SK-N-SH (cell line): ENCODE measurements at regions not wholly inside any gene's neighbourhood (a gene's known extent, or its start where the extent isn't known, plus 50 kb on each side); places are given as distances from the start of the nearest gene placed in this dataset.

ENCODE experiments used
- ELF1 ChIP-seq: IDR thresholded peaks from 2 replicates; pipeline ENCODE4 v1.4.0; 2012
- SMC3 ChIP-seq: IDR thresholded peaks from 2 replicates; pipeline ENCODE4 v1.6.1; 2012; ENCODE audit warnings: low read depth, low read length, improper control_type of control experiment
- TF ChIP-seq, protein P1 (sequence below): fragments of 150-350 bp; IDR thresholded peaks from 2 replicates; pipeline ENCODE4 v1.6.1; 2017; ENCODE audit warnings: antibody characterized with exemption, low read length, low read depth, borderline replicate concordance
- TF ChIP-seq, protein P2 (sequence below): fragments of 200-600 bp; sonication (generic); IDR thresholded peaks from 2 replicates; pipeline ENCODE4 v1.6.1; 2017; ENCODE audit warnings: antibody characterized with exemption, mild to moderate bottlenecking, moderate library complexity

DNA sequence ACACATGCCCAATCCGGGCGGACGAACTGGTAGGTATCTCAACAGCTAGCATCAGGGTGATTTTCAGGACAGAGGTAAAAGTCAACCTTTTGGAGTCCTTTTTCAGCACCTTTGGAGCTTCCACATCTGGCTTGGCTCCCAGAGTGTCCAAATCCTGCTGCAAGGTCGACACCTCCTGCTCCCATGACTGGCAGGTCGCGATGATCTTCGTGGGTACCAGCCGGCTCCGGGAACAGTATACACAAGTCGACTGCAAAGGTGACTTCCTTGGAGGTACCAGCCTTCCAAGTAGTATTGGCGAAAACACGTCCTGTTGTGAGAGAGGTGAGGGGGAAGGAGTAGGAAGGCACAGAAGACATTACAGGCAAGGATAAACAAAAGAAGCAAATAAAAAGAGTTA is 672.7 kb downstream of the TMEM121 start:
- TF ChIP-seq, protein P1, sequence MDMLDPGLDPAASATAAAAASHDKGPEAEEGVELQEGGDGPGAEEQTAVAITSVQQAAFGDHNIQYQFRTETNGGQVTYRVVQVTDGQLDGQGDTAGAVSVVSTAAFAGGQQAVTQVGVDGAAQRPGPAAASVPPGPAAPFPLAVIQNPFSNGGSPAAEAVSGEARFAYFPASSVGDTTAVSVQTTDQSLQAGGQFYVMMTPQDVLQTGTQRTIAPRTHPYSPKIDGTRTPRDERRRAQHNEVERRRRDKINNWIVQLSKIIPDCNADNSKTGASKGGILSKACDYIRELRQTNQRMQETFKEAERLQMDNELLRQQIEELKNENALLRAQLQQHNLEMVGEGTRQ, result no peak
- TF ChIP-seq ELF1 (no peak), SMC3 (no peak)
- TF ChIP-seq, protein P2, sequence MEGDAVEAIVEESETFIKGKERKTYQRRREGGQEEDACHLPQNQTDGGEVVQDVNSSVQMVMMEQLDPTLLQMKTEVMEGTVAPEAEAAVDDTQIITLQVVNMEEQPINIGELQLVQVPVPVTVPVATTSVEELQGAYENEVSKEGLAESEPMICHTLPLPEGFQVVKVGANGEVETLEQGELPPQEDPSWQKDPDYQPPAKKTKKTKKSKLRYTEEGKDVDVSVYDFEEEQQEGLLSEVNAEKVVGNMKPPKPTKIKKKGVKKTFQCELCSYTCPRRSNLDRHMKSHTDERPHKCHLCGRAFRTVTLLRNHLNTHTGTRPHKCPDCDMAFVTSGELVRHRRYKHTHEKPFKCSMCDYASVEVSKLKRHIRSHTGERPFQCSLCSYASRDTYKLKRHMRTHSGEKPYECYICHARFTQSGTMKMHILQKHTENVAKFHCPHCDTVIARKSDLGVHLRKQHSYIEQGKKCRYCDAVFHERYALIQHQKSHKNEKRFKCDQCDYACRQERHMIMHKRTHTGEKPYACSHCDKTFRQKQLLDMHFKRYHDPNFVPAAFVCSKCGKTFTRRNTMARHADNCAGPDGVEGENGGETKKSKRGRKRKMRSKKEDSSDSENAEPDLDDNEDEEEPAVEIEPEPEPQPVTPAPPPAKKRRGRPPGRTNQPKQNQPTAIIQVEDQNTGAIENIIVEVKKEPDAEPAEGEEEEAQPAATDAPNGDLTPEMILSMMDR, result no peak
